NCI-H1436 treated with DMSO at 0.1 percent for 48 hours (cell line): ENCODE measurements at regions not wholly inside any gene's neighbourhood (a gene's known extent, or its start where the extent isn't known, plus 50 kb on each side); places are given as distances from the start of the nearest gene placed in this dataset.

ENCODE experiments used
- DNase-seq: peaks from one replicate; lab custom pipeline; 2025; lab: John Stamatoyannopoulos, UW

GRCh38 chr10:128422999-128423398, 296.8 kb upstream of the MKI67 start:
- no peak for DNase-seq

- no peak for DNase-seq
Observed at GRCh38 chr10:128429321-128429720, 303.1 kb upstream of the MKI67 start.

- DNase-seq = no peak
Observed at GRCh38 chr10:128429835-128430513, 303.8 kb upstream of the MKI67 start.

- no peak for DNase-seq
Observed at GRCh38 chr10:128431083-128431482, 304.9 kb upstream of the MKI67 start.

- DNase-seq = no peak
Observed at GRCh38 chr10:128431506-128431905, 305.3 kb upstream of the MKI67 start.

- DNase-seq = no peak
Observed at GRCh38 chr10:128432011-128432410, 305.8 kb upstream of the MKI67 start.

- DNase-seq = no peak
Observed at GRCh38 chr10:128432423-128432822, 306.2 kb upstream of the MKI67 start.

GRCh38 chr10:128435811-128436210, 309.6 kb upstream of the MKI67 start:
- no peak for DNase-seq

- DNase-seq = no peak
Observed at GRCh38 chr10:128437786-128438345, 311.6 kb upstream of the MKI67 start.

- no peak for DNase-seq
Observed at GRCh38 chr10:128438417-128439063, 312.3 kb upstream of the MKI67 start.

- DNase-seq = no peak
Observed at GRCh38 chr10:128440513-128441160, 314.4 kb upstream of the MKI67 start.

- DNase-seq = no peak
Observed at GRCh38 chr10:128443925-128444518, 317.8 kb upstream of the MKI67 start.

GRCh38 chr10:128448796-128449195, 322.6 kb upstream of the MKI67 start:
- DNase-seq = no peak

- no peak for DNase-seq
Observed at GRCh38 chr10:128451879-128452278, 325.7 kb upstream of the MKI67 start.

GRCh38 chr10:128456271-128456670, 330.0 kb upstream of the MKI67 start:
- no peak for DNase-seq

- DNase-seq = no peak
Observed at GRCh38 chr10:128457136-128457535, 330.9 kb upstream of the MKI67 start.

- DNase-seq = no peak
Observed at GRCh38 chr10:128461991-128462390, 335.8 kb upstream of the MKI67 start.

- DNase-seq = no peak
Observed at GRCh38 chr10:128462844-128463243, 336.6 kb upstream of the MKI67 start.

GRCh38 chr10:128463991-128464760, 338.0 kb upstream of the MKI67 start:
- DNase-seq = no peak

GRCh38 chr10:128465697-128466096, 339.5 kb upstream of the MKI67 start:
- no peak for DNase-seq

GRCh38 chr10:128466831-128467371, 340.7 kb upstream of the MKI67 start:
- DNase-seq = no peak

GRCh38 chr10:128468462-128468861, 342.2 kb upstream of the MKI67 start:
- no peak for DNase-seq
